ENCODE measurements at regions not wholly inside any gene's neighbourhood (a gene's known extent, or its start where the extent isn't known, plus 50 kb on each side); places are given as distances from the start of the nearest gene placed in this dataset.
"Not testable (repeated sequence)": the region's sequence is repeated elsewhere in the genome, so short reads cannot be mapped to it uniquely, and the experiment has no call there.

- DNase-seq (ENCODE audit: low read depth in 2 of 2) = no peak
These were observed 62.0 kb downstream of the CAVIN4 start for GRCh38 chr9:100639854-100640253.

- DNase-seq (ENCODE audit: low read depth in 2 of 2) = no peak
These were observed 62.7 kb downstream of the CAVIN4 start for GRCh38 chr9:100640447-100641050.

GRCh38 chr9:100641166-100641565 is 63.3 kb downstream of the CAVIN4 start:
- no peak for DNase-seq (ENCODE audit: low read depth in 2 of 2)

- no peak for DNase-seq (ENCODE audit: low read depth in 2 of 2)
These were observed 75.0 kb downstream of the CAVIN4 start for GRCh38 chr9:100652850-100653249.

- no peak for DNase-seq (ENCODE audit: low read depth in 2 of 2)
These were observed 75.9 kb downstream of the CAVIN4 start for GRCh38 chr9:100653643-100654334.

GRCh38 chr9:100656851-100657250 is 79.0 kb downstream of the CAVIN4 start:
- not testable (repeated sequence) for DNase-seq (ENCODE audit: low read depth in 2 of 2)

GRCh38 chr9:100661668-100662067 is 83.8 kb downstream of the CAVIN4 start:
- no peak for DNase-seq (ENCODE audit: low read depth in 2 of 2)

- DNase-seq (ENCODE audit: low read depth in 2 of 2) = no peak
These were observed 84.2 kb downstream of the CAVIN4 start for GRCh38 chr9:100662122-100662521.

- DNase-seq (ENCODE audit: low read depth in 2 of 2) = no peak
These were observed 89.6 kb downstream of the CAVIN4 start for GRCh38 chr9:100667448-100667847.

- no peak for DNase-seq (ENCODE audit: low read depth in 2 of 2)
These were observed 90.1 kb downstream of the CAVIN4 start for GRCh38 chr9:100668024-100668423.

GRCh38 chr9:100669968-100670367 is 92.1 kb downstream of the CAVIN4 start:
- no peak for DNase-seq (ENCODE audit: low read depth in 2 of 2)

- no peak for DNase-seq (ENCODE audit: low read depth in 2 of 2)
These were observed 92.8 kb downstream of the CAVIN4 start for GRCh38 chr9:100670719-100671118.

GRCh38 chr9:100671898-100672297 is 94.0 kb downstream of the CAVIN4 start:
- DNase-seq (ENCODE audit: low read depth in 2 of 2) = no peak

GRCh38 chr9:100673249-100673648 is 95.4 kb downstream of the CAVIN4 start:
- DNase-seq (ENCODE audit: low read depth in 2 of 2) = no peak

GRCh38 chr9:100674419-100675122 is 96.7 kb downstream of the CAVIN4 start:
- no peak for DNase-seq (ENCODE audit: low read depth in 2 of 2)

GRCh38 chr9:100679834-100680233 is 102.0 kb downstream of the CAVIN4 start:
- DNase-seq (ENCODE audit: low read depth in 2 of 2) = no peak

- DNase-seq (ENCODE audit: low read depth in 2 of 2) = no peak
These were observed 108.5 kb downstream of the CAVIN4 start for GRCh38 chr9:100686420-100686819.

- DNase-seq (ENCODE audit: low read depth in 2 of 2) = no peak
These were observed 111.8 kb downstream of the CAVIN4 start for GRCh38 chr9:100689635-100690034.

- DNase-seq (ENCODE audit: low read depth in 2 of 2) = no peak
These were observed 112.6 kb downstream of the CAVIN4 start for GRCh38 chr9:100690438-100690837.

- no peak for DNase-seq (ENCODE audit: low read depth in 2 of 2)
These were observed 119.5 kb downstream of the CAVIN4 start for GRCh38 chr9:100697339-100697738.

GRCh38 chr9:100698945-100699344 is 121.1 kb downstream of the CAVIN4 start:
- no peak for DNase-seq (ENCODE audit: low read depth in 2 of 2)

- no peak for DNase-seq (ENCODE audit: low read depth in 2 of 2)
These were observed 121.8 kb downstream of the CAVIN4 start for GRCh38 chr9:100699668-100700067.

GRCh38 chr9:100700689-100701318 is 122.9 kb downstream of the CAVIN4 start:
- DNase-seq (ENCODE audit: low read depth in 2 of 2) = no peak
